Midbrain (tissue), 1 donor: ENCODE measurements at regions not wholly inside any gene's neighbourhood (a gene's known extent, or its start where the extent isn't known, plus 50 kb on each side); places are given as distances from the start of the nearest gene placed in this dataset.

Source experiments
- DNase-seq: peaks from one replicate; lab custom pipeline; 2025; lab: John Stamatoyannopoulos, UW

DNA sequence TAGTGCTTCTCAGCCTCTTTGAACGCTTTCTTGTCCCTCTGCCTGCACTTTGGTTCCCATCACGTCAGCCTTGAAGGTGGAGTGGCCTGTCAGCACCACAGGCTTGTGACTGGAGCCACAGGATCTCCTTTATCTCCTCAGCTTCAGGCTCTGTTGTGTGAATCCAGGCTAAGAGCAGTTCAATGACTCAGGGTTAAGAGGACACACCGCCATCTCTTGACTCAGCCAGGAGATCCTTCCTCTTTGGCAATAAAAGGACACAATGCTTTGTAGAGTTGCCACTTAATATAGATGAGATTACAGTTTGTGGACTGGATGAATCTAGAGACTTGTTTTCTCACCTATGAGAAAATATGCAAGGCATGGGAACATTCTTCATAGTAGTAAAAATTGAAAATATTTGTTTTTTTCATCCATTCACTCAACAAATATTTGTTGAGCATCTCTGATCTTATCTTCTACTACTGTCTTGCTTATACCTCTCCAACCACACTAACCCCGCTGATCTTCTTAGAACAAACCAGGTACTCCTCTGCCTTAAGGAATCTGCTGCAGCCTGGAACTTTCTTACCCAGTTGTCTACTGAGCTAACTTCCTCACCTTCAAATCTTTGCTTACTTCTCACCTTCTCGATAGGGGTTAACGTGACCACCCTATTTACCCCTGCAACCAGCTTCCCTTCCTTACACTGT lies 62.3 kb downstream of the UCHL1 start:
- DNase-seq, result no peak

DNA sequence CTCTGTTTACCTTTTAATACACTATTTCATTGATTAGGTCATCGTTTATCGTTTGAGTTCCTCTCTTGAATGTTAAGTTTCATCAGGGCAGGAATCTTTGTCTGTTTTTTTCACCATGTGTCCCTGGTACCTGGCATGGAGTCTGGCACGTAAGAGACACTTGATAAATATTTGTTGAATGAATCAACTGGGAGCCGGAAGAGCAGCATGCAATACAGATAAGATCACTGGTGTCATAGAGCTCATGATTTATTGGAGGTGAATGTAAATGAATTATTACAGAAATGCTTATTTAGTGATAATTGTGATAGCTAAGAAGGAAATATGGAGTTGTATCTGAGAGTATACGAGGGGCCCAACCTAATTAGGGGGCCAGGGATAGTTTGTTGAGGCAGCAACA lies 62.8 kb downstream of the UCHL1 start:
- no peak for DNase-seq

DNA sequence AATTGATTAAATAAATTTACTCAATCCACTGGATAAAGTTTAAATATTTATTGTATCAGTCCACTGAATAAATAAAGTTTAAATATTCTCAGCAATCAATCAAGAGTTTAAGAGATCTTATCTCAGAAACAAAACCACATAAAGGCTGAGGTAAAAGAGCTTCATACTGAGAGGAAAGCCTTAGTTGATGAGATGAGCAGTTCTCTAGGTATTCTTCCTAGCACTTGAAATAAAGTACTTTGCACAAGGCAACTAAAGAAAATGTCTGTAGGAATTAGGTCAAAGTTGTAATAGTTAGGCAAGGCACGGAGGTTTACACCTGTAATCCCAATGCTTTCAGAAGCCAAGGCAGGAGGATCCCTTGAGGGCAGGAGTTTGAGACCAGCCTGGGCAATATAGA lies 63.5 kb downstream of the UCHL1 start:
- DNase-seq, result no peak

DNA sequence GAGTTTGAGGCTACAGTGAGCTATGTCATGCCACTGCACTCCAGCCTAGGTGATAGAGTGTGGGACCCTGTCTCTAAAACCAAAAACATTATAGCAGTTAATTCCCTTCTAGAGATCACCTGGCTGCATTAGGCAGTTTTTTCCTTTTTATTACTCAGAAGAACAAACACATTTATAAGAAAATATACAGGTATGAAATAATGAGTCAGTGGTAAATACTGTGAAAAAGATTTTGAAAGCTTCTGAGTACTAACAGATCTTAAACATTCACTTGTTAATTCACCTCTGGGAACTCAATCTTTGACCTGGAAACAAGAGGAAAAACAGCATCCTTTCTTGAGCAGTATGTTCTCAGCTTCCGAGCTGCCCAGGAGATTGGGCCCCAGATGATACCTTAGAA lies 64.1 kb downstream of the UCHL1 start:
- DNase-seq, result no peak

DNA sequence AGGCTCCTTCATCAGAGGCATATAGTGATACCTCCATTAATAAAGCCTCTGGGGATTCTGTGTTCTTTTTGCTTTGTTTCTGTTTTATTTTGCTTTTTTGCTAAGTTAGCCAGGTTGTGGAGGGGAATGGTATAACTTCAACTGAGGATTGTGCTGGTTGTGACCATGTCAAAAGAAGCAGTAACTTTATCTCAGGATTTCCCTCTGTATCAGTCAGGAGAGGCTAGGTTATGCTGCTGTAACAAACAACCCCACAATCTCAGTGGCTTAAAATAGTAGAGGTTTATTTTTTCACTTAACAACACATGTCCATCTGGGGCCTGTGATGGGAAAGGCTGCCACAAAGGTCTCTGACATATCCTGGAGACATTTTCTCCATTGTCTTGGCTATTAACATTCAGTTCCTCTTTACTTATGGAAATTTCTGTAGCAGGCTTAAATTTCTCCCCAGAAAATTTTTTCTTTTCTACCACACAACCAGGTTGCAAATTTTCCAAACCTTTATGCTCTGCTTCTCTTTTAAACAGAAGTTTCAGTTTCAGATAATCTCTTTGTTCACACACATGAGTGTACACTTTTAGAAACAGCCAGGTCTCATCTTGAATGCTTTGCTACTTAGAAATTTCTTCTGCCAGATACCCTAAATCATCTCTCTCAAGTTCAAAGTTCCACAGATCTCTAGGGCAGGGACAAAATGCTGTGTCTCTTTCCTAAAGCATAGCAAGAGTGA lies 64.7 kb downstream of the UCHL1 start:
- no peak for DNase-seq

DNA sequence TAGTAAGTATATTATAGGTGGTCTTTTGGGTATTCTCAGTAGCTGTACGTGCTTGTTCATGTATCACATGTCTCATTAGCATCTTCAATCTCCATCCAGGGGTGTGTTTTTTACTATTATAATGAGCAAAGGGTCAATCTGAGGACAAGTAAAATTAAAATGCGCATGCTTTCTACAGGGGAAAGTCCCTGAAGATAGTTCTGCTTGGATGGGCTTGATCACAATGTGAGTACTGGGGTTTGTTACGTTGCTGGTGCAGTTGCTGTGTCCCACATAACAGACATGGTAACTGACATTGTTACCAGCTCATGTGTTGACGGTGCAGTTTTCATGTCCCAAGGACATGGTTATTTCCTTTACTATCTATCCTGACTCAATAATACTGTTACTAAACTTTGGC lies 65.9 kb downstream of the UCHL1 start:
- DNase-seq, result no peak

DNA sequence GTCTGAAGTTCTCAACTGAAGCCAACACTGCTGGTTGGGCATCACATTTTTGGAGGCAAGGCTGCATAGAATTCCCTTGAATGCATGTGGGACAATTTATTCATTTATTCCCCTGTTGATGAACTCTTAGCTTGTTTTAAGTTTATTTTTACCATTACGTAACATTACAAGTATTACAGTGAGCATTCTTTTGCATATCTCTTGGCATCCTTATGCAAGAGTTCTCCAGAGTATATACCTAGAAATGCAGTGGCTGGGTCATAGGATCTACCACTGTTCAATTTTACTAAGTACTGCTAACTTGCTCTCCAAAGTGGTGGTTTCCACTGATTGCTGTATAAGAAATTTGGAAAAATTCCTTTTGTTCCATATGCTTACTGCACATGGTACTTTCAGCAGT lies 66.5 kb downstream of the UCHL1 start:
- no peak for DNase-seq

DNA sequence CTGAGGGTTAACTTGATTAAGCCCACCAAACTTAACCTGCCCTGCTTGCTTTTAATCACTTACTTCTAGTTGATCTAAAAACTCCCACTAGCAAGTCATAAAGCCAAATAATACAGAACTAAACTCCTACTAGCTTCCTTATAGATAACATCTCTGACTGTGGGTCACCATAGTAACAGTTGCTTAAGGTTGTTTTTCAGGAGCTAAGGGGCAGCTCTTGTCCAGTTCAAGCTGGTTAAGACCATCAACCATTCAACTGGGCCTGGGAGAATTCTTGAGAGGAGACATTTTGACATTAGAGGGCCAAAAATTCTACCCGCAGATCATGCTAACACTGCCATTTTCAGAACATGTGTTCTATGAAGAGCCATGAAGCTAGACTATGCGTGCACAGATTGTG lies 67.0 kb downstream of the UCHL1 start:
- DNase-seq, result no peak

DNA sequence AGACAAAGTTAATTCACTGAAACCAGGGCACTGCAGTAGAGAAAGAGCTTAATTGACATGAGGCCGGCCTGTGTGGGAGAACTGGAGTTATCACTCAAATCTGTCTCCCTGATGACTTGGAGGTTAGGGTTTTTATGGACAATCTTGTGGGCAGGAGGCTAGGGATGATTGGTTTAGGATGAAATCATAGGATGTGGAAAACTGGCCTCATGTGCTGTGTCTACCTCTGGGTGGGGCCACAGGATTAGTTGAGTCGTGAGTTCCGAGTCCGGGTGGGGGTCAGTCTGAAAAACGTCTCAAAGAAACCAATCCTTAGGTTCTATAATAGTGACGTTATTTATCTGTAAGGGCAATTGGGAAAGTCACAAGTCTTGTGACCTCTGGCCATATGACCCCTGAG lies 68.1 kb downstream of the UCHL1 start:
- DNase-seq, result no peak

DNA sequence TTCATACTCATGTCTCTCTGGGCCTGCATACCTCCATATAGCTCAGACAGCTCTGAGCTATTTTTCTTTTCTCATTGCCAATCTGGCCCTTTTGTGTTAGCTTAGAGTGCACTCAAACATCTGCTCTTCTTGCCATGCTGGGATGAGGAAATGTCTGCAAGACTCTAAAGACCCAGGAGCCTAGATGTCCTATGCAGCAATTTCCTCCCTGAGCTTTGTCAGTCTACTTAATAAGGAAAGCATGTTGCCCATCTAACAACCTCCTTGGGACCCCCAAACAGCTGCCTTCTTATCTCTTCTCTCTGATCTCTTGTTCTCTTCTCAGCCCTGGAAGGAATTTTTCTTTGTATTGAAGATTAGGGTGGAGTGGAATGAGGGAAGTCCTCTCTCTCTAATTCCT lies 69.2 kb downstream of the UCHL1 start:
- DNase-seq, result no peak

DNA sequence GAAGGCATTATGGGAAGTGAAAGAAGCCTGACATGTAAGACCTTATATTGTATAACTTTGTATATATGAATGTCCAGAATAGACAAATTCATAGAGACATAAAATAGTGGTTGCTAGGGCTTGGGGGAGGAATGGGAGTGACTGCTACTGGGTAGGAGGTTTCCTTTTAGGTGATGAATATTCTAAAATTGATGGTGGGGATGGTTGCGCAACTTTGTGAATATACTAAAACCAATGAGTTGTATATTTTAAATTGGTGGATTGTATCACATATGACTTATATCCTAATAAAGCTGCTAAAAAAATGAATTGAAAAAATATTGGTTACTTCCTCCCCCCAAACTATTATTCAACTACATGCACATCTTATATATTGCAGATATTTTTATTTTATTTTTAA lies 70.0 kb downstream of the UCHL1 start:
- no peak for DNase-seq

DNA sequence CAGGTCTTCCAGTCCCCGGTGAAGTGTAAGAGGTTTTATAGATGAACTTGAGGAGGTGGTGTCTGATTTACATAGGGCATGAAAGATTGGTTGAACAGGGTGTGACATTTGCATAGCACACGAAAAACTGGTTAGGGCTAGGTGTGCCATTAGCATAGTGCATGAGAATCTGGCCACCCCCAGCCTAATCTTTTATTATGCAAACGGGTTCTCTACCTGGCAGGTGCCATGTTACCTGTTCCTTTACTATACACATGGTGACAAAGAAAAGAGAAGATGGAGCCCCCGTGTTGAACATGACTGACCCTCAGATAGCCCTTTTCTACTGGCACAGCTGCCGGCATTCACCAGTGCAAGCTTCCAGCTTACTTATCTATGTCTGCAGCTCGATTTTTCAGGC lies 71.0 kb downstream of the UCHL1 start:
- DNase-seq, result no peak

DNA sequence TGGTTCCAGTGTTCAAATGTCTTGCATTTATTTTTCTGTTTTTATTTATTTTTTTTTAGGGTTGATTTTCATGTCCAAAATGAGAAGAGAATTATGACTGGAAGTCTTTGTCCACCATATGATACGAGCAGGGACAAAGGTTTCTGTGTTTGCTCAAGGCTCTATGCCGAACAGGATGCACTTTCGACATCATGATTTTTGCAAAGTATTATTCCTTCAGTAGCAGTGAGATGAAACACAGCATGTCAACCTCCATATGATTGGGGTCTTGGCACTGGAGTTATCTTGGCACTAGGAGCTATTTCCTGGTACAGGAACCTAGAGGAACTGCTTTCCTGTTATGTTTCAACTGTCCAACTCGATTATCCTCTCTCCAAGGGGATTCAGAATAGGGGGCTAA lies 72.6 kb downstream of the UCHL1 start:
- no peak for DNase-seq

DNA sequence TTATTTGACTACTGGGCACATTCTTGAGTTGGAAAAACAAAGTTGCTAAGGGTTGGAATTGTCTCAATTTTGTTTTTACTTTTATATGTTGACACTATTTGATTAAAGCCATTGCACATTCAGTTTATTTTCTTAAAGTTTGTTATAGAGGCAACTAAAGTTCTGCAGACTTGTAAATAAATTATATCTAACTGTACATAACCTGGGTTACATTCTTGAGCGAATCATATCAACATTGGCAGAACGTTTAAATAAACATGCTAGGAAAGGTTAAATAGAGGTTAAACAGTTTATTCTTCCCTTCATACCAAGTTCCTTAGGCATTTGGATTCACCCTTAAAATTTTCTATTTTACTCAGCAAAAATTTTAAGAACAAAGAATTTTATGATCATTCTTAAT lies 74.5 kb downstream of the UCHL1 start:
- no peak for DNase-seq

DNA sequence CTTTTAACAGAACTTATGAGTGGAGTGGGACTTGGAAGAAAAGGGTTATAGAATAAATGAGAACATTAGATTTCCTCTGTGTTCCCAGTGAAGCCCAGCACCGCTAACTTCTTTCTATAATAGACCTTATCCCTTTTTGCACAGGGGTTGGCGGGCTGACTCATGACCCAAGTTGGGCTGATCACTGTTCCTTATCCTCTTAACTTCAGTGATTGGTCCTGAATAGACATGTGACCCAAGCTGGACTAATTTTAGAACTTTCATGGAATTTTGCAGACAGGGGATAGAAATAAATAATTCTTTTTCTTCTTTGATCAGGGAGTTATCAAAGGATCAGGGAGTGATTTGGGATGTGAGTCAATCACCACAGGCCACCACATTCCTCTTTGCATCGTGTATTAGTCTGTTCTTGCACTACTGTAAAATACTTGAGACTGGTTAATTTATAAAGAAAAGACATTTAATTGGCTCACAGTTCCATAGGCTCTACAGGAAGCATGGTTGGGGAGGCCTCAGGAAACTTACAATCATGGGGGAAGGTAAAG lies 75.9 kb downstream of the UCHL1 start:
- no peak for DNase-seq

DNA sequence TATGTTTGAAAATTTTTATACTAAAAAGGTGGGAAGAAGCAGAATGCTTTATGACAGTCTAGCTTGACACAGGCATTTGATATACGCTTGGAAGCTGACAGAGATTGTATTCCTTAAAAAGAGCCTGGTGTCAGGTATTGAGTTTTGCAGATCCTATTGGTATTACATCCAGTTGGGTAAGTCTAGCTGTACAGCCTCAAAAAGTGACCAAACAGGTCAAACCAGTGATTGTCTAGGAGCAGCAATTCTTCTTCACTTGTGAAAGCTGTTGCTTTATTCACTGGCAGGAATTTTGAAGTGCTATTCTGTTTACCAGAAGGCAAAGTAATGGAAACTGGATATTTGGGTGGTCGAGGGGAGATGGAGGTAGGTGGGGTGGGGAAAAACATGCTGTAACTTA lies 77.5 kb downstream of the UCHL1 start:
- no peak for DNase-seq

DNA sequence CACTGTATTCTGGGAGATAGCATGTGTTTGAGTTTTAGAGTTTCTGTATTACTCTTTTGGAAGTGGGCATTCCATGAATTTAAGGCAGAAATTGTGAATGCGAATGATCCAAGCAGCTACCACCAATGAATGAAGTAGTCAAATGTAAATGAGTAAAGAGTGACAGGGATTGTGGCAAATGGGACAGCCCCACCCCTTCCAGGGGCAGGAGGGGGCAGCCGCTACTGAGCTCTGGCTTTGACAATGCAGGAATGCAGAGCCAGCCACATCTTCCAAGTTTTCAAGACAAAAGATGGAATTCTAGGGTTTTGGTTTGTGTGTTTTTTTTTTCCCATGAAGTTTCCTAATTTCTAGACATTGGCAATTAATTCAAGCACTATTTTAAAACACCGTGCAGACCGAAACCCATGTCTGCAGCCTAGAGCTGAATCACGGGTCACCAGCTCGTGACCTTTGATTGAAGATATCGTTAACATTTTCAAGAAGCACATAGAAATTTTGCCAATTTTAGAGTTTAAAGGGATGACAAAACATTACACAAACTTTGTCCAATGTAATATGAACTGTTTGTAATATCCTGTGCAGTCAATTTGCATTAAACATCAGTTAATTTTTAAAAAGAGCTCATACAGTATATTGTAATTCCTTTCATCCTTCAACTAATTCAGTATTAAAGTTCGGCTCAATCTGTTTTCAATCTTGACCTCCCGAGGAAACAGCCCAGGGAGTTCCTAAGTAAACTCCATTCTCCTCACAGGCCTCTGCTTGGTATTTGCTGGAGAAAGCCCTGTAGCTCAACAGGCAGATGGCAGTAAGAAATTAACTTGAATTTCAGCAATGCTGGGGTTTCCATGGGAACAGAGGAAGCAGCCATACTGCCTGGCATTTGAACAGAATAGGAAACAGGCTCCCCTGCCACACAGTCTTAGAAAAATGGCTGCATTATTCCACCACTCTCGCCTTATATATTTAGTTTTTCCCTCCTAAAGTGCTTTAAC lies 83.4 kb downstream of the UCHL1 start:
- DNase-seq, result peak; percentile 87

DNA sequence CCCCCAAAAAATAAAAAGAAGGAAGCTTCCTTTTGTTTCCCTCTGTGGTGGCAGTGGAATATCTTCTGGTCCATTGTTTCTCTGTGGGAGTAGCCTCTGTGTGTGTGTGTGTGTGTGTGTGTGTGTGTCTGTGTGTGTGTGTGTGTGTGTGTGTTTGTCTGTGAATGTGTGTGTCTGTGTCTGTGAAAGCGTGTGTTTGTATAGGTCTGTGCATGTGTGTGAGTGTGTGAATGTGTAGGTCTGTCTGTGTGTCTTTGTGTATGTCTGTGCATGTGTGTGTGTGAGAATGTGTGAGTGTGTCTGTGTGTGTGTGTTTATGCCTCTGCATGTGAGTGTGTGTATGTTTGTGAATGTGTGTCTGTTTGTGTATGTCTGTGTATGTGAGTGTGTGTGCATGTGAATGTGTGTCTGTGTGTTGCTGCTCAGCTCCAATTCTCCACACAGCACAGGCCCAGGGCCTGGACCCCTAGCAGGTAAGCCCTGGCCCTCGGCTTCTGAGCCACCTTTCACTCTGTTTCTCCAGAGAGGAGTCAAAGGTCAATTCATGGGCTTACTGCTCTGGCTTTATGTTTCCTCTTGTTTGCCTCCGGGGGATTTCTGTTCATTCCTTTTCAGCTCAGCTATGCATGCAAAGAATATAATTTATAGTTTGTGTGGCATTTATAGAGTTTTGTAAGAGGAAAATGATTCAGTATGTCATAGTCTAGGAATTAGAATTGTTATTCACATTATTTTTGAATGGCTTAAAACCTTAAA lies 89.8 kb downstream of the UCHL1 start:
- no peak for DNase-seq

DNA sequence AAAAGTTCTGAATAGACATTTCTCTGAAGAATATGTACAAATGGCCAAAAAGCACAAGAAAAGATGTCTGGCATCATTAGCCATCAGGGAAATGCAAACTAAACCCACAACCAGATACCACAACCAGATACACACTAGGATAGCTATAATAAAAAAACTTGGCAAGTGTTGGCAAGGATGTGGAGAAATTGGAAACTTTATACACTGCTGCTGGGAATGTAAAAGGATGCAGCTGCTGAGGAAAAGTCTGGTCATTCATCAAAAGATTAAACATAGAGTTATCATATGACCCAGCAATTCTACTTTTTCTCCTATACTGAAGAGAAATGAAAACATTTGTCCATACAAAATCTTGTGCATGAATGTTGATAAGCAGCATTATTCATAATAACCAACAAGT lies 92.3 kb downstream of the UCHL1 start:
- DNase-seq, result no peak

DNA sequence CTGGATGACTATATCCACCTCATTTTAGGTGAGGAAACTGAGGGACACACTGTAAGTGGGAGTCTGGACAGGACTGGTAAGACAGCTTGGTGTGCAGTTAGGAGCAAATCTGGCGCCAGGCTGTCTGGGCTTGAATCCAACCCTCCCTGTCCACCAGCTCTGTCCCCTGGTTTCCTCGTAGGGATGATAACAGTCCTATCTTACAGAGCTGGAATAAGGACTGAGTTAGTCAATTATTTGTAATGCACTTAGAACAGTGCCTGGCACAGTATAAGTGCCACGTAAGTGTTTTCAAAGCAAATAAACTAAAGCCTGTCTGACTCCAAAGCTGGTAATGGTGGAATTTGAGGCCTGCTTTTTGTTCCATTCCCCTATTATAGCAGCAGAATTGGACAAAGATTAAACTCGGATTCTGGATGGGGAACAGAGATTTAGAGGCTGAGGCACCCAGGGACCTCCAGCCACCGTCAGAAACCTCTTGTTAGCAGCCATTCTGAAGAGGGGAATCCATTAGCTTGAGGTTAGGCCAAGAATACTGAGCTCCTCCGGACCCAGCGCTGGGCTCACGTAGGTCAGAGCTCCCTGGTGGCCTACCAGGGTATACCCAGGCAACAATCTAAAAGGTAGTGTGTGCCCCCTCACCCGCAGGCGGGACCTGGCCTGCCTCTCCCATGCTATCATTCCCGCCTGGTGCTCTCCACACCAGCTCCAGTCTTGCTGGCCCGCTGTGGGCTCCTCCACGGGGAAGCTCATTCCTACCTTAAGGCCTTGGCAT lies 102.1 kb downstream of the UCHL1 start:
- DNase-seq, result no peak

DNA sequence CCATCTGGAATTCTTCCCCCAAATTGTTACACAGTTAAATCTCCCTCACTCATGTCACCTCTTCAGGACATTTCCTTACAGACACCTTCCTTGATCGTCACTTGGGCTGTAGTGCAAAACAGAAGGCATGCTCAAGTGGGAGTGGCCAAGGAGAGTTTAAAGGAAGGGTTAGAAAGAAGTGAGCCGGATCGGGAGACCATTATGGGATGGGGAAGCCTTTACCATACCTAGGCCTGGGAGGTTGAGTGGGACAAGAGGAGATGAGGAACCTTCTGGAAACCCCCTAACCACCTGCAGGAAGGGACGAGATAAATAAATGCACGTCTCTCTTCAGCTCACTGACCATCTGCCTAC lies 102.7 kb downstream of the UCHL1 start:
- DNase-seq, result no peak
